HEK293T (cell line): ENCODE measurements at regions not wholly inside any gene's neighbourhood (a gene's known extent, or its start where the extent isn't known, plus 50 kb on each side); places are given as distances from the start of the nearest gene placed in this dataset.

Experiments used
- CTCF ChIA-PET: fragments of 350-600 bp; formaldehyde crosslinking; extraction: SDS; loops from one replicate; lab custom pipeline; 2021; ENCODE audit warnings: antibody characterized with exemption, inconsistent platforms; lab: Yijun Ruan, JAX
- POLR2A ChIA-PET: fragments of 350-600 bp; formaldehyde crosslinking; extraction: SDS; loops from one replicate; lab custom pipeline; 2020; ENCODE audit warnings: antibody characterized with exemption, inconsistent platforms; lab: Yijun Ruan, JAX
- DNase-seq: peaks from one replicate; pipeline ENCODE4 v3.0.0; 2012; ENCODE audit warnings: mixed read lengths; ENCODE audit errors: extremely low spot score
- ARNT ChIP-seq: fragments of 450-650 bp; IDR thresholded peaks from 2 replicates; pipeline ENCODE4 v1.6.1; 2017; ENCODE audit warnings: mild to moderate bottlenecking
- BHLHE40 ChIP-seq: fragments of 450-650 bp; IDR thresholded peaks from 2 replicates; pipeline ENCODE4 v1.6.1; 2016; ENCODE audit warnings: mild to moderate bottlenecking, moderate library complexity, borderline replicate concordance
- CTBP1 ChIP-seq: fragments of 450-650 bp; IDR thresholded peaks from 2 replicates; pipeline ENCODE4 v1.6.1; 2016; ENCODE audit warnings: borderline replicate concordance
- ELF4 ChIP-seq: fragments of 450-650 bp; IDR thresholded peaks from 2 replicates; pipeline ENCODE4 v1.6.1; 2017; ENCODE audit warnings: antibody characterized with exemption
- FOXA1 ChIP-seq: fragments of 450-650 bp; IDR thresholded peaks from 2 replicates; pipeline ENCODE4 v1.6.1; 2016; ENCODE audit warnings: mild to moderate bottlenecking
- FOXK2 ChIP-seq: fragments of 450-650 bp; IDR thresholded peaks from 2 replicates; pipeline ENCODE4 v1.6.1; 2016; ENCODE audit warnings: mild to moderate bottlenecking
- FOXM1 ChIP-seq: fragments of 450-650 bp; IDR thresholded peaks from 2 replicates; pipeline ENCODE4 v1.6.1; 2017; ENCODE audit warnings: mild to moderate bottlenecking, borderline replicate concordance
- HDGF ChIP-seq: fragments of 450-650 bp; IDR thresholded peaks from 2 replicates; pipeline ENCODE4 v1.6.1; 2017; ENCODE audit warnings: antibody characterized with exemption, borderline replicate concordance
- L3MBTL2 ChIP-seq: fragments of 450-650 bp; conservative IDR thresholded peaks from 2 replicates; pipeline ENCODE4 v1.6.1; 2016; ENCODE audit warnings: mild to moderate bottlenecking
- LEF1 ChIP-seq: fragments of 450-650 bp; IDR thresholded peaks from 2 replicates; pipeline ENCODE4 v1.6.1; 2017; ENCODE audit warnings: mild to moderate bottlenecking, borderline replicate concordance
- NFRKB ChIP-seq: fragments of 450-650 bp; IDR thresholded peaks from 2 replicates; pipeline ENCODE4 v1.6.1; 2016; ENCODE audit warnings: mild to moderate bottlenecking, moderate library complexity
- SP1 ChIP-seq: fragments of 450-650 bp; IDR thresholded peaks from 2 replicates; pipeline ENCODE4 v1.6.1; 2017
- SUZ12 ChIP-seq: fragments of 450-650 bp; IDR thresholded peaks from 2 replicates; pipeline ENCODE4 v1.6.1; 2016; ENCODE audit warnings: mild to moderate bottlenecking
- TARDBP ChIP-seq: fragments of 450-650 bp; IDR thresholded peaks from 2 replicates; pipeline ENCODE4 v1.6.1; 2016
- ZNF384 ChIP-seq: fragments of 450-650 bp; IDR thresholded peaks from 2 replicates; pipeline ENCODE4 v1.6.1; 2016
- TF ChIP-seq, protein P1 (sequence below): fragments of 450-650 bp; IDR thresholded peaks from 2 replicates; pipeline ENCODE4 v1.6.1; 2016

DNA sequence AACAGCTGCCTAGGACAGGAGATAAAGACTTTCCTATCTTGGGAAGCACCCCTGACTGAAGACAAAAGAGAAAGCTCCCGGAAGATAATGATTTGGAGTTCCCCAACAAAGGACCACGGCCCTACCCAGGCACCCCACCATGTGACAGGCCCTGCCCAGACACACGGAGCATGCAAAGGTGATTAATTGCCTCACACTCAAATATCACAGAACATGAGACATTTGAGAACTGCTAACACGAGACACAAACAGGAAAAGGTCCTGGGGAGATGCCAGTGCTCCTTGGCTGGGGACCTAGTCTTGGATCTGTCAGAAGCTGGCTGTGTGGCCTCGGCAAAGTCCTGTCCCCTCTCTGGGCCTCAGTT lies 82.5 kb upstream of the PTPN1 start:
- DNase-seq, result no peak
- ChIA-PET POLR2A (no interaction called here), CTCF (no interaction called here)
- no peak for TF ChIP-seq ARNT
- TF ChIP-seq FOXA1, result no peak
- no peak for TF ChIP-seq ZNF384
- no peak for TF ChIP-seq L3MBTL2
- no peak for TF ChIP-seq TARDBP
- no peak for TF ChIP-seq NFRKB
- TF ChIP-seq FOXK2, result no peak
- no peak for TF ChIP-seq HDGF
- TF ChIP-seq SP1, result no peak

DNA sequence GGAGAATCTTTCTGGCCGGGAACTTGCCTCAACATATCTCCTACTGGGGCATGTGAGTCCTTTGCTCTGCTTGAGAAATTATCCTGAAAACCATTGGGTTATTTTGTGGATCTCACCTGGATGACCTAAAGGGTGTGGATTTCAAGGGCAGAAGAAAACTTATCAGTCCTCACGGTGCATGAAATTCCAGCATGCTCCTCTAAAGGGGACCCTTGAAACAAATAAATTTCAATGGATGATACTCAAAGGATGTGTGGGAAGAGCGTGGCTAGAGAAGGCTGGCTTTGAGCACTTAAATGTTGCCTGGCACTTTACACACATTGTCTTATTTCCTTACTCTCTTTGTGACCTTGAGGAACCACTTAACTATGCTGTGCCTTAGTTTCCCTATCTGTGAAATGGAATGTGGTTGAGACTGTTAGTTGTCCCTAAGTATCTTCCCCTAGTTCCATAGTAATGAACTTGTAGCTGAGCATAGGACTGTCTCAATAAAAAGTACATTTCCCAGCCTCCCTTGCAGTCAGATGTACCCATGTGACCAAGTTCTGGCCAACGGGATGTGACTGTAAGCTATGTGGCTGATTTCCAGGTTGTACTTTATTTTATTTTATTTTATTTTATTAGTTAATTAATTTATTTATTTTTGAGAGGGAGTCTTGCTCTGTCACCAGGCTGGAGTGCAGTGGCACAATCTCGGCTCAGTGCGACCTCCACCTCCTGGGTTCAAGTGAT lies 81.9 kb upstream of the PTPN1 start:
- no peak for DNase-seq
- ChIA-PET POLR2A (no interaction called here), CTCF (no interaction called here)
- TF ChIP-seq ARNT (no peak), FOXA1 (no peak), LEF1 (no peak), SP1 (no peak)
- TF ChIP-seq, protein P1, sequence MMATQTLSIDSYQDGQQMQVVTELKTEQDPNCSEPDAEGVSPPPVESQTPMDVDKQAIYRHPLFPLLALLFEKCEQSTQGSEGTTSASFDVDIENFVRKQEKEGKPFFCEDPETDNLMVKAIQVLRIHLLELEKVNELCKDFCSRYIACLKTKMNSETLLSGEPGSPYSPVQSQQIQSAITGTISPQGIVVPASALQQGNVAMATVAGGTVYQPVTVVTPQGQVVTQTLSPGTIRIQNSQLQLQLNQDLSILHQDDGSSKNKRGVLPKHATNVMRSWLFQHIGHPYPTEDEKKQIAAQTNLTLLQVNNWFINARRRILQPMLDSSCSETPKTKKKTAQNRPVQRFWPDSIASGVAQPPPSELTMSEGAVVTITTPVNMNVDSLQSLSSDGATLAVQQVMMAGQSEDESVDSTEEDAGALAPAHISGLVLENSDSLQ, result no peak

DNA sequence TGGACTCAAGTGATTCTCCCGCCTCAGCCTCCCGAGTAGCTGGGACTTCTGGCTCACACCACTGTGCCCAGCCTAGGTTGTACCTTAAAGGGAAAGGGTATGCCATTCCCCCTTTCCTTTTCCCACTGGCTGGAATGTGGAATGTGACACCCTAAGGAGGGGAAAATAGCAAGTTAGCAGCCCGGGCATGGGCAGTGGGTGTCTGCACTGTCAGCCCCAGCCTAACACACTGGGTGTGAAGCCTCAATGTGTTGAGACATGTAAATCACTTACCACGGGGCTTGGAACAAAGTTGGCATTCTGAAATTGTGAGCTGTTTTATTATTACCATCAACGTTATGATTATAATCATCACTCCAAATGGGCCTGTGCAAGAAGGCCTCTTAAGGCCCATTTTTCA lies 80.8 kb upstream of the PTPN1 start:
- no peak for DNase-seq
- TF ChIP-seq ARNT (no peak), SP1 (no peak), NFRKB (no peak), TARDBP (no peak), ZNF384 (no peak), HDGF (no peak), BHLHE40 (no peak), SUZ12 (no peak), FOXA1 (no peak), L3MBTL2 (no peak), FOXK2 (no peak), ELF4 (no peak), CTBP1 (no peak), LEF1 (no peak), FOXM1 (no peak)
- TF ChIP-seq, protein P1, result no peak
- ChIA-PET CTCF (no interaction called here), POLR2A (no interaction called here)

DNA sequence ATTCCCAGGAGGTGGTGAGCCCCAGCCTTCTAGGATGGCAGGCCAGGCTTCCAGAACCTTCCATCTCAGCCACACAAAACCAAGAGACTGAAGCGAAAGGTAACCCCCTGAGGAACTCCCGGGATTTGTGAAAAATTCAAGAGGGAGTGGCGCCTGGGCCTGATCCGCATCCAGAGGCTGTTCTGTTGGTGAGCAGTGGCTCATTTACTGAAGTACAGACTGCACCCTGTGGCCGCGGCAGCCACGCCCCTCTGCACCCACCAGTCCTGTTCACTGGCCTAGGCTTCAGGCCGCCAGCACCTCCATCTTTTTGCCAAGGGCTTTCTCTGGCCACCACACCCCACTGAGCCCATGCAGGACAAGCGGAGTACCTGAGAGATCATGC lies 79.1 kb upstream of the PTPN1 start:
- TF ChIP-seq BHLHE40 (no peak), FOXK2 (no peak), FOXM1 (no peak), NFRKB (no peak), ELF4 (no peak), CTBP1 (no peak), TARDBP (no peak), LEF1 (no peak), FOXA1 (no peak), L3MBTL2 (no peak), HDGF (no peak), ZNF384 (no peak), SUZ12 (no peak), ARNT (no peak), SP1 (no peak)
- TF ChIP-seq, protein P1, result no peak
- CTCF ChIA-PET, result no interaction called here
- POLR2A ChIA-PET, result no interaction called here
- DNase-seq, result no peak

DNA sequence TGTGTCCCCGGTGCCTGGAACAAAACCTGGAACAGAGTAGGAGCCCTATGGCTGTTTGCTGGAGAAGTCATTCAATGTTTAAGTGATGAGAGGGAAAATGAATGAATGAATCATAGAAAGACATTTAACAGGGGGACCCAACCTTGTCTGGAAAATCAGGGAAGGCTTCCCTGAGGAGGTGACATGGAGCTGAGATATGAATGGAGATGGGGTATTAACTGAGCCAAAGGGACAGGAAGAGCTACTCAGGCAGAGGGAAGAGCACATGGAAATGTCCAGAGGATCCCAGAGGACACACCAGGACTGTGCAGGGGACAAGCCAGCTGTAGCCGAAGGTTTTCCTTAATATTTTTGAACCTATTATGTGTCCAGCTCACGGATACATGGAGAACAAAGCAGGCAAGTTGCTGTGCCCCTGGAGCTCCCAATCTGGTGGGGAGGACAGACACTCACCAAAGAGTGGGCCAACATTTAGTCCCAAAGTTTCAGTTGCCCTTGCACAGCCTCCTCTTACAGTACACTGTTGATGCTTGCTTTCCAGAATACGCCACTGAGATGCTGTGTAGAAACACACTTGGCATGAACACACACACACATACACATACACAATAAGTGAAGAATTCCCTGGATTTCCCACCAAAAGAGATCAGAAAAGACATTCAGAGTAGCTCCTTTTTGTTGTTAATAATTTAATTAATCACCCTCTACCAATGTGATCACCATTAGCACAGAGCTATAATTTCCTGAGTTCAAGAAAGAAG lies 77.0 kb upstream of the PTPN1 start:
- no peak for DNase-seq
- no peak for TF ChIP-seq TARDBP
- TF ChIP-seq FOXM1, result no peak
- TF ChIP-seq HDGF, result no peak
- no peak for TF ChIP-seq L3MBTL2
- ChIA-PET CTCF (interaction anchor here (0.6 kb wide), 1 partner anchor 499 kb away, joined by 3 read pairs; no protein-coding TSS in a partner anchor), POLR2A (no interaction called here)

DNA sequence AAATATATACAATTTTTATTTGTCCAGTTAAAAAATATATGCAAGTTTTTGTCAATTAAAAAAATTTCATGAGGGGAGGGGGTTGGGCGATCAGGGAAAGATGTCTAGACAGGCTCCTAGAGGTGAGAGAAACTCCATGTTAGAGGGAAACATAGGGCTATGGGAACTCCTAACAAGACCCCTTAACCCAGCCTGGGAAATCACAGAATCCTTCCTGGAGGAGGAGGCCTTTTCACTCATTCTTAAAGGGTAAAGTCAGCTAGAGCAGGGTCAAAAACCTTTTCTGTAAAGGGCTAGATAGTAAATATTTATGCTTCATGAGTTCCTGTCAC lies 75.9 kb upstream of the PTPN1 start:
- CTCF ChIA-PET, result no interaction called here
- DNase-seq, result no peak
- TF ChIP-seq ZNF384, result no peak
- TF ChIP-seq BHLHE40, result no peak
- TF ChIP-seq FOXA1, result no peak
- no peak for TF ChIP-seq FOXM1
- TF ChIP-seq L3MBTL2, result no peak
- POLR2A ChIA-PET, result no interaction called here
